ENCODE measurements at regions not wholly inside any gene's neighbourhood (a gene's known extent, or its start where the extent isn't known, plus 50 kb on each side); places are given as distances from the start of the nearest gene placed in this dataset.

- H3K4me3 ChIP-seq (ENCODE audit: low read depth, poor library complexity, severe bottlenecking) = no peak overlapping the region
- 90 to 91% methylated on average over 2 of the region's 2 CpGs for WGBS, 2 donors
- intact Hi-C loops (cut with DNase I; ENCODE audit: low total_unique reads) = no loop called here
- TF ChIP-seq POLR2A (IDR thresholded peaks at IDR 0.05) (no peak), CTCF (IDR thresholded peaks at IDR 0.05) (no peak)
- DNase-seq (ENCODE audit: low spot score in 2 of 2) = no peak
These were observed 757.6 kb downstream of the MED13L start for GRCh38 chr12:115519887-115520286.

- no peak for DNase-seq (ENCODE audit: low spot score in 2 of 2)
- WGBS, 2 donors = 88 to 90% methylated on average over 1 of the region's 1 CpG
- H3K4me3 ChIP-seq (ENCODE audit: low read depth, poor library complexity, severe bottlenecking) = no peak overlapping the region
- intact Hi-C loops (cut with DNase I; ENCODE audit: low total_unique reads) = no loop called here
- TF ChIP-seq POLR2A (IDR thresholded peaks at IDR 0.05) (no peak), CTCF (IDR thresholded peaks at IDR 0.05) (no peak)
These were observed 758.1 kb downstream of the MED13L start for GRCh38 chr12:115519359-115519758.

- no peak for TF ChIP-seq POLR2A (IDR thresholded peaks at IDR 0.05)
- no peak for TF ChIP-seq CTCF (IDR thresholded peaks at IDR 0.05)
- no peak overlapping the region for H3K4me3 ChIP-seq (ENCODE audit: low read depth, poor library complexity, severe bottlenecking)
- DNase-seq (ENCODE audit: low spot score in 2 of 2) = no peak
- 95 to 96% methylated on average over 4 of the region's 4 CpGs for WGBS, 2 donors
- intact Hi-C loops (cut with DNase I; ENCODE audit: low total_unique reads) = no loop called here
These were observed 759.6 kb downstream of the MED13L start for GRCh38 chr12:115517913-115518312.

GRCh38 chr12:115511986-115512711 is 765.3 kb downstream of the MED13L start:
- no peak for DNase-seq (ENCODE audit: low spot score in 2 of 2)
- TF ChIP-seq CTCF (IDR thresholded peaks at IDR 0.05) (no peak), POLR2A (IDR thresholded peaks at IDR 0.05) (no peak)
- H3K4me3 ChIP-seq (ENCODE audit: low read depth, poor library complexity, severe bottlenecking) = no peak overlapping the region
- intact Hi-C loops (cut with DNase I; ENCODE audit: low total_unique reads) = no loop called here

GRCh38 chr12:115511305-115511704 is 766.2 kb downstream of the MED13L start:
- TF ChIP-seq POLR2A (IDR thresholded peaks at IDR 0.05) = no peak
- TF ChIP-seq CTCF (IDR thresholded peaks at IDR 0.05) = no peak
- 81 to 82% methylated on average over 2 of the region's 2 CpGs for WGBS, 2 donors
- no peak overlapping the region for H3K4me3 ChIP-seq (ENCODE audit: low read depth, poor library complexity, severe bottlenecking)
- intact Hi-C loops (cut with DNase I; ENCODE audit: low total_unique reads) = no loop called here
- no peak for DNase-seq (ENCODE audit: low spot score in 2 of 2)

- WGBS, 2 donors = 93% methylated on average over 4 of the region's 4 CpGs
- H3K4me3 ChIP-seq (ENCODE audit: low read depth, poor library complexity, severe bottlenecking) = no peak overlapping the region
- no peak for DNase-seq (ENCODE audit: low spot score in 2 of 2)
- intact Hi-C loops (cut with DNase I; ENCODE audit: low total_unique reads) = no loop called here
- no peak for TF ChIP-seq POLR2A (IDR thresholded peaks at IDR 0.05)
- TF ChIP-seq CTCF (IDR thresholded peaks at IDR 0.05) = no peak
These were observed 768.5 kb downstream of the MED13L start for GRCh38 chr12:115508990-115509389.

Data from lower leg skin (tissue), 4 donors.